ENCODE measurements at regions not wholly inside any gene's neighbourhood (a gene's known extent, or its start where the extent isn't known, plus 50 kb on each side); places are given as distances from the start of the nearest gene placed in this dataset.

DNA sequence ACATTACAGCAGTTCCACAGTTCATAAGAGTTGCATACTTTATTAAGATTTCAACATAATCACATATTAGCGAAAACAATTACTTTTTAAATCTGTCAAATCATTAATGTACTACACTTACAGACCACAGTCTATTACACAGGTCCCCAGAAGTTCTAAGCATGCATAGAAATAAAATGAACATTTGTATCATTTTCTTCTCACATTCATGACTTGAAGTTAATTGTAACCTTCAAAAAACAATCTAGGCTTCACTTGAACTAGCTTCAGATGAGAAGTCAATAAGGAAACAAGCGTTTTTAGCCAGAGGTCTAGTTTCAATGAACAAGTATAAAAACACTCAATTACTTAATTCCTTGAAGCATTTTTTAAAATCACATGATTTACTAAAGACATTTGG lies 238.3 kb downstream of the HACE1 start:
- H3K36me3 ChIP-seq (replicated peaks; ENCODE audit: low read depth, low read length): no peaks in the 10 kb centered on the region
- no peak overlapping the region for H3K4me3 ChIP-seq (ENCODE audit: low read length)
- no peaks in the 10 kb centered on the region for H3K27me3 ChIP-seq (ENCODE audit: low read depth, low read length)
- no peak overlapping the region for H3K4me2 ChIP-seq (ENCODE audit: low read length)
- H3K27ac ChIP-seq (ENCODE audit: low read length): no peak overlapping the region
- no peaks in the 10 kb centered on the region for H3K79me2 ChIP-seq (ENCODE audit: low read length)
- no peaks in the 10 kb centered on the region for H3K9me3 ChIP-seq (ENCODE audit: insufficient read depth, low read length)
- H2AFZ ChIP-seq (ENCODE audit: low read depth, low read length): no peak overlapping the region
- no peak overlapping the region for H3K9ac ChIP-seq (ENCODE audit: low read length)
- TF ChIP-seq EZH2phosphoT487 (IDR thresholded peaks at IDR 0.05; ENCODE audit: low read depth): no peak
- TF ChIP-seq, protein P1, sequence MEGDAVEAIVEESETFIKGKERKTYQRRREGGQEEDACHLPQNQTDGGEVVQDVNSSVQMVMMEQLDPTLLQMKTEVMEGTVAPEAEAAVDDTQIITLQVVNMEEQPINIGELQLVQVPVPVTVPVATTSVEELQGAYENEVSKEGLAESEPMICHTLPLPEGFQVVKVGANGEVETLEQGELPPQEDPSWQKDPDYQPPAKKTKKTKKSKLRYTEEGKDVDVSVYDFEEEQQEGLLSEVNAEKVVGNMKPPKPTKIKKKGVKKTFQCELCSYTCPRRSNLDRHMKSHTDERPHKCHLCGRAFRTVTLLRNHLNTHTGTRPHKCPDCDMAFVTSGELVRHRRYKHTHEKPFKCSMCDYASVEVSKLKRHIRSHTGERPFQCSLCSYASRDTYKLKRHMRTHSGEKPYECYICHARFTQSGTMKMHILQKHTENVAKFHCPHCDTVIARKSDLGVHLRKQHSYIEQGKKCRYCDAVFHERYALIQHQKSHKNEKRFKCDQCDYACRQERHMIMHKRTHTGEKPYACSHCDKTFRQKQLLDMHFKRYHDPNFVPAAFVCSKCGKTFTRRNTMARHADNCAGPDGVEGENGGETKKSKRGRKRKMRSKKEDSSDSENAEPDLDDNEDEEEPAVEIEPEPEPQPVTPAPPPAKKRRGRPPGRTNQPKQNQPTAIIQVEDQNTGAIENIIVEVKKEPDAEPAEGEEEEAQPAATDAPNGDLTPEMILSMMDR (IDR thresholded peaks at IDR 0.05; ENCODE audit: low read depth, low read length): no peak
- no peaks in the 10 kb centered on the region for H3K4me1 ChIP-seq (ENCODE audit: low read length)
- H4K20me1 ChIP-seq (ENCODE audit: insufficient read depth, low read length): no peaks in the 10 kb centered on the region

- Histone ChIP-seq H3K4me3 (ENCODE audit: low read length) (no peak overlapping the region), H3K9me3 (ENCODE audit: insufficient read depth, low read length) (no peaks in the 10 kb centered on the region), H3K9ac (ENCODE audit: low read length) (no peak overlapping the region), H3K36me3 (replicated peaks; ENCODE audit: low read depth, low read length) (no peaks in the 10 kb centered on the region), H3K79me2 (ENCODE audit: low read length) (no peaks in the 10 kb centered on the region), H3K27ac (ENCODE audit: low read length) (no peak overlapping the region), H2AFZ (ENCODE audit: low read depth, low read length) (no peak overlapping the region), H3K4me1 (ENCODE audit: low read length) (no peaks in the 10 kb centered on the region), H3K27me3 (ENCODE audit: low read depth, low read length) (no peaks in the 10 kb centered on the region), H3K4me2 (ENCODE audit: low read length) (no peak overlapping the region), H4K20me1 (ENCODE audit: insufficient read depth, low read length) (no peaks in the 10 kb centered on the region)
- TF ChIP-seq, protein P1 (IDR thresholded peaks at IDR 0.05; ENCODE audit: low read depth, low read length): no peak
- no peak for TF ChIP-seq EZH2phosphoT487 (IDR thresholded peaks at IDR 0.05; ENCODE audit: low read depth)
These were observed 242.1 kb downstream of the HACE1 start for GRCh38 chr6:104617591-104617990.

GRCh38 chr6:104614394-104614793 lies 245.3 kb downstream of the HACE1 start:
- Histone ChIP-seq H3K4me2 (ENCODE audit: low read length) (no peak overlapping the region), H3K79me2 (ENCODE audit: low read length) (no peaks in the 10 kb centered on the region), H3K9ac (ENCODE audit: low read length) (no peak overlapping the region), H4K20me1 (ENCODE audit: insufficient read depth, low read length) (no peaks in the 10 kb centered on the region), H3K27me3 (ENCODE audit: low read depth, low read length) (no peaks in the 10 kb centered on the region), H3K36me3 (replicated peaks; ENCODE audit: low read depth, low read length) (no peaks in the 10 kb centered on the region), H3K27ac (ENCODE audit: low read length) (no peak overlapping the region), H3K4me1 (ENCODE audit: low read length) (no peaks in the 10 kb centered on the region), H3K9me3 (ENCODE audit: insufficient read depth, low read length) (no peaks in the 10 kb centered on the region), H2AFZ (ENCODE audit: low read depth, low read length) (no peak overlapping the region), H3K4me3 (ENCODE audit: low read length) (no peak overlapping the region)
- TF ChIP-seq, protein P1 (IDR thresholded peaks at IDR 0.05; ENCODE audit: low read depth, low read length): no peak

DNA sequence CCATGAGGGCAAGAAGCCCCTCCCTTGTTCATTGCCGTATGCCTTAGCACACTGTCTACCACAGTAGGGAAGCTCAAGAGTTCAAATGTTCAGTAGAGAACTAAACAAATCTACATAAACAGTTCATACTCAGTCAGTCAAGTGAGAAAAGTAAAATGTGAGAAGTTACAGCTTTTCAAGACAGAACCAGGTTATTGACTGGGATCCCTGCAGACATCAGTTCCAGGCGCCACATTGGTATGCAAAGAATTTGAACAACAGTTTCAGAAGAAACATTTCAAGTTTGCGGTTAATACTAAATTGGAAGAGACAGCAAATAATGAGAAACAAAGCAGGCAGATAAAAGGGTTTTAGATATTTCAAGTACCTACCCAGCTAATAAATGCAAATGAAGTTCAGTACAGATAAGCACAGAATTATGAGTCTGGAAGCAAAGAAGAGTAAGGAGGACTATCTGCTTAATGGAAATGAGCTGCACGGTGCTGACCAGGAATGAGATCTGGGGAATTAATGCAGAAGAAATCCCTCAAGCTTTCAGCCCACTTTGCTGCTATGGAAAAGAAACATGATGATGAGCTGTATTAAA lies 246.2 kb downstream of the HACE1 start:
- H3K79me2 ChIP-seq (ENCODE audit: low read length): no peaks in the 10 kb centered on the region
- H3K27ac ChIP-seq (ENCODE audit: low read length): no peak overlapping the region
- H3K4me2 ChIP-seq (ENCODE audit: low read length): no peak overlapping the region
- no peaks in the 10 kb centered on the region for H3K36me3 ChIP-seq (replicated peaks; ENCODE audit: low read depth, low read length)
- no peaks in the 10 kb centered on the region for H3K9me3 ChIP-seq (ENCODE audit: insufficient read depth, low read length)
- TF ChIP-seq, protein P1 (IDR thresholded peaks at IDR 0.05; ENCODE audit: low read depth, low read length): no peak
- TF ChIP-seq EZH2phosphoT487 (IDR thresholded peaks at IDR 0.05; ENCODE audit: low read depth): no peak
- no peaks in the 10 kb centered on the region for H3K27me3 ChIP-seq (ENCODE audit: low read depth, low read length)
- no peaks in the 10 kb centered on the region for H3K4me1 ChIP-seq (ENCODE audit: low read length)
- H3K4me3 ChIP-seq (ENCODE audit: low read length): no peak overlapping the region
- no peak overlapping the region for H2AFZ ChIP-seq (ENCODE audit: low read depth, low read length)
- H4K20me1 ChIP-seq (ENCODE audit: insufficient read depth, low read length): no peaks in the 10 kb centered on the region
- no peak overlapping the region for H3K9ac ChIP-seq (ENCODE audit: low read length)
